Activated T-cell treated with anti-CD3 and anti-CD28 coated beads, Interleukin-2, amount 50 U/mL, for 1 hour (primary cell): ENCODE measurements at regions not wholly inside any gene's neighbourhood (a gene's known extent, or its start where the extent isn't known, plus 50 kb on each side); places are given as distances from the start of the nearest gene placed in this dataset.

Source experiments
- DNase-seq: peaks from one replicate; pipeline ENCODE4 v3.0.0-alpha.2; 2020

DNA sequence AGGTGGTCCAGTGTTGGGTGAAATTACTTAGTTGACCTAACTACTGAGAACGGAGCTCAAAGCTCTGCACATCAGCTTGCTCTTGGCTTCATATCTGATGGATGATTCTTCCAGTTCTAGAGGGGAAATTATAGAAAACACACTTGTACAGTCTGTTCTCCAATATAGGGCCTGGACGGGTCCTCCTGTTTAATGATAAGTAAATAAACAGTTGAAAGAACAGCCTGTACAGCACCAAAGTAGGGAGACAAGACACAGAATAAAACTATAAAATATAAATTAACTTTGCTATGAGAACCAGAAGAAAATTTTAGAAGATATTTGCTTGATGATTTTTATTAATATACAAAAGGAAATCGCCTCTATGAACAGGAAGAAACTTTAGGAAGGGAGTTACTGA, 271.7 kb downstream of the STK31 start:
- DNase-seq = no peak

GRCh38 chr7:24005517-24005916, 278.5 kb upstream of the NPY start:
- DNase-seq = no peak

DNA sequence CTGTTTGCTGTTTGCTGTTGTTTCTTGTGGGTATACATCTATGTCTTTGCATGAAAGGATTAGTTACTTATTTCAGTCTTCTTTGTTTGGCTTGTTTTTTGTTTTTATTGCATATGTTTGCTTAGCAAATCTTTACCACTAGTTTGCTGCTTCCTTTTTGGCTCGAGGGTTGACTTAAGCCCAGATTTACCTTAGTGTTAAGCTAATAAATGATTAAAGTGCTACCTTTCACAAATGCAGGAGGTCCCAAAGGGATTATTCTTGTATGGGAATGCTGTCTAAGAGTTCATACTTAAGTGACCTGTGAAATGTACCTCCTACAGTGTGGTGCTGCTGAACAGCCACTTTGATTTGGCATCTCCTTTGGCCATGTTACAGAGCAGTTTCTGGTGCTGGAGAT, 273.5 kb upstream of the NPY start:
- no peak for DNase-seq

DNA sequence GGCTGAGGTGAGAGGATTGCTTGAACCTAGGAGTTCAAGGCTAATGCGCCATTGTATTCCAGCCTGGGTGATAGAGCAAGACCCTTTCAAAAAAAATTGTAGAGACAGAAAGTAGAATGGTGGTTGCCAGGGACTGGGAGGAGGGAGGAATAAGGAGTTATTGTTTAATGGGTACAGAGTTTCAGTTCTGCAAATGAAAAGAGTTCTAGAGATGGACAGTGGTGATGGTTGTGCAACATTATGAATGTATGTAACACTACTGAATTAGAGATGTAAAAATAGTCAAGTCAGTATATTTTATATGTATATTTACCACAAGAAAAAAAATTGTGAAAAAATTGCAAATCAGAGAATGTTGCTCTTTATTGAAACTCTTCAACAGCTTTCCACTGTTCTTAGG, 266.5 kb upstream of the NPY start:
- no peak for DNase-seq

- no peak for DNase-seq
Observed at GRCh38 chr7:24018331-24018730, 265.7 kb upstream of the NPY start.

- DNase-seq = no peak
Observed at GRCh38 chr7:24019841-24020240, 264.1 kb upstream of the NPY start.

- DNase-seq = no peak
Observed at GRCh38 chr7:24024276-24025068, 259.5 kb upstream of the NPY start.

DNA sequence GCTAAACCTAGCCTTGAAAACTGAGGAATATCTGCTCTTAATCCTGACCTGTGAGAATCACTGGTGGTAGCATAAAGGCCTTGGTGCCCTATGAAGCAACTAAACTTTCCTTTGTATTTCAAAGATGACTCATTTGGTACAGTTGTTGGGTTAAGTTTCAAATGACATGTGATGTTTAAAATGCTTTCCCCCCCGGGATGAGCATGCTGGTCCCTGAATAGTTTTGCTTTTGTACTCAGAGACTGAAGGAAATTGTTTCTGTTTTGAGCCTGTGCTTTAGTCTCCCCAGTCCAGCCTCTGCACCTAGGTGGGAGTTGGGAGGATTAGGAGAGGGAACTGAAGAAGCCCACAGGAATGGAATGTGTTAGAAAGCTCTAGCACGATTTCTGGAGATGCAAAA, 258.9 kb upstream of the NPY start:
- DNase-seq = no peak

- DNase-seq = no peak
Observed at GRCh38 chr7:24025765-24026164, 258.2 kb upstream of the NPY start.

GRCh38 chr7:24026351-24026750, 257.6 kb upstream of the NPY start:
- DNase-seq = no peak

DNA sequence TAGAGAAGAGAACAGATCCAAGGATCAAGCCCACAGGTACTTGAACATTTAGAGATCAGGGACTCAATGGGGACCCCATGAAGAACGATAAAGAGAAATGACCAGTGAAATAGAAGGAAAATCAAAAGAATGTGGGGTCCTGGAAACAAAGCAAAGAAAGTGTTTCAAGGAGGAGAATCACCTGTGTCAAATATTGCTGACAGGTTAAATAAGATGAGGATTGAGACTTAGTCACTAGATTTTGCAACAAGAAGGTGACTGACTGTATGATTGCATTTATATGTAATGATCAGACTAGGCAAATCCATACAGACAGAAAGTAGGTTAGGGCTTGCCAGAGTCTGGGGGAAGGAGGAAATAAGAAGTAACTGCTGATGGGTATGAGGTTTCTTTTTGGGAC, 254.9 kb upstream of the NPY start:
- DNase-seq = no peak

GRCh38 chr7:24034251-24034650, 249.7 kb upstream of the NPY start:
- no peak for DNase-seq

DNA sequence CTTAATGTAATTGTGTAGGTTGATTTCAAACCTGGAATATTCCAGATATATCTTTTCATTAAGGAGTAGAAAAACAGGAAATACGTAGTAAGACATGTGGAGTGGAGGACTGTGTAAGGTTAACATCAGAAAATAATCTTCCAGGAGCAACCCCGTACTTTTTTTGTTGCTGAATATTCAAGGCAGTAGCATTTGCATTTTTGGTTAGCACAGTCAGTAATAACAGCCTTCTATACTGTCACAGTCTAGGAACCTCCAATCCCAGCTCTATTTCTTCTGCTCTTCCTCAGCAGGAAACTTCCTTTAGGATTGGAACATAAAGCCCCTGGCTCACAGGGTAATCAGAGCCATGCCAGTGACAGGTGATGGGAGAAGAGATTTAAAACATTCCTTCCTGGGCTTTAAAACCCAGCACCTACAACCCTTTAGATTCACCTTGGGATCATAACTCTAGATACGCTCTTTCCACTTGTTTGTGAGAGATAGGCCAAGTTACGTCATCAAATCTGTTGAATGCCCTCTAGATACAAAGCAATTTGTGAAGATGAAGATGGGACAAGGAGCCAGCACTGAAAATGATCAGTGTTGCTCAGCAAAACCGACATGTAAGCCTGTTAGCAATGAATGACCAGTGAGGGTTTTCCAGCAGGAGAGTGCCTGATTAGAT, 248.5 kb upstream of the NPY start:
- no peak for DNase-seq

GRCh38 chr7:24036033-24036412, 248.0 kb upstream of the NPY start:
- DNase-seq = no peak

GRCh38 chr7:24038993-24039392, 245.0 kb upstream of the NPY start:
- DNase-seq = no peak

DNA sequence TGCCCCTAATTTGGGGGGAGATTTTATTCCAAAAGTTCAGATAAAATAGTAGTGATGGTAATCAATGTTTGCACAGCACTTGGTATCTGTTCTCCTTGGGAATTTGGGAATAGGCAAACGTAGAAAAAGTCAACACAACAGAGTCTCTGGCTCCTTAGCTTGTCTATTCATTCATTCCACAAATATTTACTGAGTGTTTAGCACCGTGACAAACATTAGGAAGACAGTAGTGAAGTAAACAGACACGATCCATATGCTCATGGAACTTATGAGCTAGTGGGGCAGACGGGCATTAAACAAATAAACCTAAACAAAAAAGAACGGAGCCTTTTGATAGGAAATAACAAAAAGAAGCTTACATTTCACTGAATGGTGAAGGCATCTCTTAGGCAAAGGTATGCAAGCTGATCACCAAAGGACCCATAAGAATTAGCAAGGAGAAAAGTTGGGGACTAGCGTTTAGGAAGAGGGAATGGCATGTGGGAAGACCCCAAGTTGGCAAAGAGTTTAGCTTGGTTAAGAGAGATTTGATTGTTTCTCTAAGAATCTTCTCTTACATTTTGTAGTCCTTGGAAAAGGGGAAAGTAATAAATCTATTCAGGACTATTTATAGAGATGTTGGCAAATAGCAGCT, 243.9 kb upstream of the NPY start:
- no peak for DNase-seq

- DNase-seq = no peak
Observed at GRCh38 chr7:24042028-24042427, 242.0 kb upstream of the NPY start.

- DNase-seq = no peak
Observed at GRCh38 chr7:24049296-24049695, 234.7 kb upstream of the NPY start.

DNA sequence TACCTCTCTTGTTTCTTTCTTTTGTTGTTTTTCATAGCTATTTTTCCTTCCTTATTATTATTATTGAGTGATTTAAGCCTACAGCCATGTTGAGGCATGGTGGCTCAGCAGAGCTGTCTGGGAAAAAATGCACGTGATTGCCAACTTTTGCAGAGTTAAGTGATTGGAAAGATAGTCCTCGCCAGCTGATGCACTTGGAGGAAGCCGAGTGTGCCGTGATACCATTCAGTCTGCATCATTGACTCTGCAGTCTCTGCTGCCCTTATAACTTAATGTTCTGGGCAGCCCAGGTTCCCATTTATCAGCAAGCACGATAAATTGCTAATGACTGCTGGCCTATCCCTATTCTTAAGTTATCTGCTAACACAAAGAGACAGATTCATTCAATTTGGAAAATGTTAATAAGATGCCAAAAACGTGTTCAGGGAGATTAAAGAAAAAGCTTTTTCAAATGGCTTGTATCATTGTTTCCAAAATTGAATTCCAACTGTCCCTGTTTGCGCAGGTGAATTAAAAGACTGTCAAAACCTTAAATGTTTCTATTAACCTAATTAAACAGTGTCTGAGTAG, 232.9 kb upstream of the NPY start:
- DNase-seq = no peak

GRCh38 chr7:24051651-24052050, 232.3 kb upstream of the NPY start:
- DNase-seq = no peak

- no peak for DNase-seq
Observed at GRCh38 chr7:24052572-24053260, 231.3 kb upstream of the NPY start.

GRCh38 chr7:24054236-24054635, 229.8 kb upstream of the NPY start:
- DNase-seq = no peak

DNA sequence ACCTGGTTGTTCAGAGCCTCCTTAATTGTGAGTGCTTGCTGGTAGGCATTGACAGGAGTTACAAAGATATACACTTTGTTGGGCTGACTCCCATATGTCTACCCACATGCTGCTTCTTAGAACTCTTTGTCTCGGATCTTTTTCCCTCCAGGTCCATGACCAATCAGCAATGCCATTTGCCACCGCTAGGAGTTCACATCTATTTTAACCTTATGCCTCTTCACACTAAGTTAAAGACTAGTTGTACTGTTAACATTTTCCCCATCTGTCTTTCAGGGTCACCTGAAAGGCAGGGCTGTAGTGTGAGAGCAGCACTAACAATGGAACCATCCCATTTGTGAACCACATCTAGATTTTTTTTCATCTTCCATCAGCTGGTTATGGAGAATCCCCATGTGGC, 226.7 kb upstream of the NPY start:
- no peak for DNase-seq
